ENCODE measurements at regions not wholly inside any gene's neighbourhood (a gene's known extent, or its start where the extent isn't known, plus 50 kb on each side); places are given as distances from the start of the nearest gene placed in this dataset.

GRCh38 chr3:139227827-139228226, 116.0 kb upstream of the MRPS22 start:
- TF ChIP-seq CTCF (CRISPR knock-in tag; IDR thresholded peaks at IDR 0.05) (no peak), PBX2 (CRISPR knock-in tag; IDR thresholded peaks at IDR 0.05) (no peak), ZNF766 (CRISPR knock-in tag; IDR thresholded peaks at IDR 0.05; ENCODE audit: borderline replicate concordance) (no peak), NFKBIZ (CRISPR knock-in tag; IDR thresholded peaks at IDR 0.05) (no peak), FOXC1 (CRISPR knock-in tag; IDR thresholded peaks at IDR 0.05; ENCODE audit: borderline replicate concordance) (no peak), PHF21A (CRISPR knock-in tag; IDR thresholded peaks at IDR 0.05) (no peak)
